CD4-positive, alpha-beta T cell treated with Interleukin-4 for 4 hours (primary cell): ENCODE measurements at regions not wholly inside any gene's neighbourhood (a gene's known extent, or its start where the extent isn't known, plus 50 kb on each side); places are given as distances from the start of the nearest gene placed in this dataset.
A peak's percentile ranks its signal among the peaks of the same experiment; 100 is the strongest.

Experiments
- DNase-seq: peaks from one replicate; pipeline ENCODE4 v3.0.0-alpha.2; 2020

DNA sequence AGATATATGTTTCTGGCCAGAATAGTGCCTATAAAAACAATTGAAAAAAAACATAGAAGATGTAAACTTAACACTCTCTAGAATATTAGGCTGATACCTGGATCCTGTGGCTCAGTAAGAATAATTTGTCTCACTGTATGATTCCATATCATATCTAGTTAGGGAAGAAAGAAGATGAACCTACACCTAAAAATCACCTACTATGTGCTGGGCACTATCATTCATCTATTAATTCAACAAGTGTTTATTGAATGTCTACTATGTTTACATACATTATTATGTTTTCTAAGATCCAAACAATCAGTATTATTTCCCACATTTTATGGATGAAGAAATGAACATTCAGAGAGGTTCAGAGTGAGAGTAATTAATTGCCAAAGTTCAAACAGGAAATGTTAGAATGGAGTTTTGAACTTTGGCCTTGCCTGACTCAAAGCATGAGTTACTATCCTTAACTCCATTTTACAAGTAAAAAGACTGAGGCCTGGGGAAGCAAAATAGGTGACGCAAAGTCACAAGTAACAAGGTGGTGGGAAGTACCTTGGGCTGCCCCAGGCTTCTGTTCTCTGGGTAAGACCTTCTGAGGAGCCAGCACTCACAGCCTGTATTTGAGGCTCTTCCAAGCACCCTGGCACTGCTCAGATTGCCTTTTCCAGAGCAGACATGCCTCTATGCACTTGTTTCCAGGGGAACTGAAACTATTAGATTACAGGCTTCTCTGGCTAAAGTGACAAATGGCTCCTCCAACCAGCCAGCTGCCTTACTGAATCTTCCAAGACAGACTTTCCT, 111.1 kb upstream of the ACSL4 start:
- no peak for DNase-seq

DNA sequence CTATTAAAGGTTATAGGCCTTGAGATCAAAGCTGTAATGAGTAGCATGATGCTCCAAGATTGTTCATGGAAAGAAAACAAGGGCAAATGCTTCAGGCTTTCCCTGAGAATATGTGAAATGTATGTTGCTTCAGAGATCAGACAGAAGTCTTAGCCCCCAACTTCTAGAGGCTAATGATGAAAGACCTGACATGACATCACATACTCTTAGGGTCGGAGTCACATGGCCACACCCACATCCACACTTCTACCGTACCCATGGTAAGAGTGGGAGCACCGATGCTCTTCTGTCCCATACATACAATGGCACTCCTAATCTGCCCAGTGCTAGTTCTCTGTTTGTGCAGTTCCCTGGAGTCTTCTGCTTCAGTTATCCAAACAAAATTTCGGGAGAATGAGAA, 111.9 kb upstream of the ACSL4 start:
- no peak for DNase-seq

DNA sequence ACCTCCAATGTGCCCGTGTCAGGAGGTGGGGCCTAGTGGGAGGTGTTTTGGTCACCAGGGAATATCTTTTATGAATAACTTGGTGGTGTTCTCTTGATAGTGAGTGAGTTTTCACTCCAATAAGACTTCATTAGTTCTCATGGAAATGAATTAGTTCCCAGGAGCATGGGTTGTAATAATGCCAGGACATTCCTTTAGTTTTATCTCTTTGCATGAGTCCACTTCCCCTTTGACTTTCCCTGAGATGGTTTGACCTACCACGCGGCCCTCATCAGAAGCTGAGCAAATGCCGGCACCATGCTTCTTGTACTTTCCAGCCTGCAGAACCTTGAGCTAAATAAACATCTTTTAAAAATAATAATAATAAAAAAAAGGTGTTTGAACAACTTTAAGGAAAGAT, 112.9 kb upstream of the ACSL4 start:
- DNase-seq: no peak

DNA sequence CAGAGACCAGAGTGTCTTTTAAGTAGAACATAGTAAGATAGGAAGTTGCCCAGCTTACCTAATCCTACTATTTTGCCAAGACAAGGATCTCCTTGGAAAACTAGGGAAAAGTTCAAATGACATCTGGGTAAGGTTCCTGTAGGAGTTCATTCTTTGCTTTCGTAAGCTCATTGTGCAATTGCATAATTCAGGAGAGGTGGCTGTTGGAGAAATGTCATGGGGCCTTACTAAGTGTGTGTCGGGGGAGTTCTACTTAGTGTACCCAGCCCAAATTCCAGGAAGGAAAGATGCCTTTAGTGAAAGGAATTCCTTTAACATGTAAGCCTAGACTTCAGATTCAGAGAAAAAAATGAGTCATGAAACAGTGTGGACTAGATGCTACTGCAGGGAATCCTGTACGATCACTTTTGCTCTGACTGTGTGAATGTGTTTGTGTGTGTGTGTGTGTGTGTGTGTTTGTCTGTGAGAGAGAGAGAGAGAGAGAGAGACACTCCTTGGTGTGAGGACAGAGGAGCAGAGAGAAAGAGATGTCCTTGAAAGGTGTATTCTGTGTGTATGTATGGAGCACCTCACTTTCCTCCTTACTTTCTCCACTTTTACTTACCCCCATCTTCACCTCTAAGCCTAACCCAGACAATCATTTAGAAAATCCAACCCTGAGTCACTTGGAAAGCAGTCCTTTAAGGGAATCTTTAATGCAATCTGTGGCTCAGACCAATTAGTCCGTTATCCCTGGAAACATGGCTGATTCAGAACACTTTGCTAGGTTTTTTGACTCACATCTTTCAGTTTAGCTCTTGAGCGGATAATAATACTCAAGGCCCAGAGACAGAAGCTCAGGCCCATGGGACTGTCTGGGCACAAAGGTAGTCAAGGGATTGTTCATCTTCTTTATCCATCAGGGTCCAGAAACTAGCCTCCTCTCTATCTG, 114.5 kb upstream of the ACSL4 start:
- DNase-seq: no peak

DNA sequence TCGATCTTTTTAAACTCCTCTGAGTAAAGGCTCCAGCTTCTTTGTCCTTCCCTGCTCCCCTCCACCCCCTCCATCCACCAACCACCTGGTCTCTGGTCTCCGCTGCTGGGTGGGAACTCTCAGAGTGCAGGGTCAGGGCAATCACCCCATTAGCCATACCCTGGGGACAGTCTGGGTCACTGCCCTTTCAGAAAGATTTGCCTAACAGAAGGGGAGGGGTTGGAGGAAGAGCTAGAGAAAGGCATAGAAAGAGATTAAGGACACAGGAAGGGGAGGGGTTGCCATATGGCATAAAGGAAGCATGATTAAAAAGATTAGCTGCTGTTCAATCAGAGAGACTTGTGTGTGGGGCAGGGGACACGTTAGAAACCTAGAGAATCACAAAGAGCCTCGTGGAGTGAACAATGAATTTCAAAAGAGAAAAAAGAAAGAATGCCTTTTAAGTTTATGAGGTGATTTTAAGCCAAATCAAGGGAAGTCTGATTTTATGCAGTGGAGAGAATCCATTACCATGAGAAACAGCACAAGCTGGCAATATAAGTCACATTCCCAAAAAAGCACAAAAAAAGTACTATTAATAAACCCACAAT, 115.5 kb upstream of the ACSL4 start:
- DNase-seq: no peak

DNA sequence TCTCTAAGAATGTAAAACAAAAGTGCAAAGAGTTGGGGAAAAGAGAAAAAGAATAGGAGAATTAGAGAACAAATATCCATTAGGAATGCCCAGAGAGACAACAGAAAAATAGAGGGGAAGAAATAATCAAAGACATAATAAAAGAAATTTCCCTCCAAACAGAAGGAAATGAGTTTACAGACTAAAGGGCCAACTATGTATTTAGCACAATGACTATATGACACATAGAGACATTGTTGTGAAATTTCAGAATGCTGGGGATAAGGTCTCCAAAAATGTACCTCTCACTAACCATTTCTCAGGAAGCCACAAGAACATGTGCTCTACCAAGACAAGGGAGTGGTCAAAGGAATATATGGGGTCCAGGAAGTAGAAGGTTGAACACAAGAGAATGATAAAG, 121.0 kb upstream of the ACSL4 start:
- DNase-seq: no peak

DNA sequence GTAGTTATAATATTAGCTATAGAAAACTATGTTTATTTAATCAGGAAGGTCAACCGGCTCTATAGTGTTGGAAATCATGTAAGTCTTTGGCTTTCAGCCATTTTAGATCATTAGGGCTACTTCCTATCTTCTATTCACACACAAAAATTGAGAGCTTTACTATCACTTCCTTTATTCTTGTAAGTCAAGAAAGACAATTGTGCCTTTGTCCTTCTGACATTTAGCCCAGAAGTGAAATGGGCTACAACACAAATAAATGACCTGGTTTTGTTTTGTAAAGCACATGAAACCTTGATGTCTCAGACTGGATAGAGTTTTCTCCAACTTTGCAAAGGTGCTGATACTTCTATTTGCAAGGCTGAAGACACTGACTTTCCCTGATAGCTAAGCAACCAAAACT, 122.4 kb upstream of the ACSL4 start:
- no peak for DNase-seq

DNA sequence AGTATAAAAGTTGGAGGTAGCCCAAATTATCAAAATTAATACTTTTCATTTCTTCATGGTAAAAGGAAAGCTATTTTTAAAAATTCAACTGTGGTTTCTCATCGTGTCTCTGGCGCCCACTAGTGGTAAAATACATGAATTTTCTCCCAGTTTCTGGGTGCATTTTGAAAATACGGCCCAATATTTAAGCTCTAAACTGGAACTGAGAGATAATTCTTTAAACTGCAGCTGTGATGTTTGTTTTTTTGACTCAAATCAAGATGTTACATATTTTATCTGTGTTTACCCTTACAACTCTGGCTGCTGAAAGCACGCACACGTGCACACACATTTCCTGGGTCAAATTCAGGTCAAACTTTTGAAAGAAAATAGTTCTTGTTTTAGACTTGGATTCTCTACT, 123.9 kb upstream of the ACSL4 start:
- peak; percentile 34 for DNase-seq

DNA sequence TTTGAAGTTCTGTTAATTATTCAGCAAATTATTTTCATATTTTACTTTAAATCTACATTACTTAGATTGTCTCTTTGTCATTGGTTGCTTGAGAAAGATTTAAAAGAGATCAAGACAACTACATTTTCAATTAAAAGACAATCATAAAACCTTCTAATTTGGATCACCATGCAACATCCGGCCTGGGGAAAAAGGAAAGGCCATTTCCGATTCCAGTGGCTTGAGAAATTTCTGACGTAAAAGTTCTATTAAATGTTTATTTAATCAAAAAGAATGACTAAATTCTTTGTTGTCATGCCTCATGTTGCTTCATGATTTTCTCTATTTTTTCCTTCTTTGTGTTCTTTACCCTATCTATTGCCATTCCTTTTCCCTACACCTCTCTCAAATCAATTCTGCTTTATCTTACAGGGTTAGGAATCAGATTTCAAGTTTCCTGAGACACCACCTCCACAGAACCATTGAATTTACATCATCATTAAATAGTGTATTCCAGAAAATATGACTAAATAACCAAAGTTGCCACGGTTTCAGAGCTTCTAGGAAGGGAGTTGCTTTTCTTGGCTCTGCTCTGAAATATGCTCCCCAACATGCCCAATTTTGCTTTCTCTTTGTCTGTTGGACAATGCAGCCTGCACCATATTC, 124.6 kb upstream of the ACSL4 start:
- DNase-seq: no peak

DNA sequence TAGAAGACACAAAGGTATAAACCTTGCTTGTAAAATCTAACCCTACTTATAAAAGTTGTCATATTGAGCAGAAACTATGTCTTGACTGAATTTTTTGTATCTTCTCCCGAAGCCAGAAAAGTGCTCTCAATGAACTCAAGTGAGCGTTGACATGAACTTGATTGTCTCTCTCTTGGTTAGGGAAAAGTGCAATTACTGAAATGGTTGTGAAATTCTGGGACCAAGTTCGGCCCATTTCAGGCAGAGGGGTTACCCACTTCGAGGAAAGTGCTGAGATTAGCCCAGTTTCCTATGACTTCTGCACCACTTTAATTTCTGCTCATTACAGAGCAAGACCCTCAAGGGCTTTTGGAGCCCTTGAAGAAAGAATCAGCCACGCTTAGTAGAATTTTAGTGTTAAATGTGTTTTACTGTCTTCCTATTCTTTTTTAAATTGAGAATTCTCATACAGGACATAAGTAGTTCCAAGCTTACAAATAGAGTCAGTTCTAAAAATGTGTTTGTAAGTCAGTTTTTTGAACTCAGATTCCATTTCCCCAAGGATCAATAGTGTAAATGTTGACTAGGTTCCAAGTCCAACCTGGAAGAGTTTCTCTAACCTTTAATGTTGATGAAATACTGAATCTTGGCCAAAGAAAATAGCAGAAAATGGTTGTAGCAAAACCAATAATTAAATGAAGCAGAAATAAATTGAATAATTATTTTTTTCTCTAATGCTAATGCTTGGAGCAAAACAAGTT, 125.7 kb upstream of the ACSL4 start:
- DNase-seq: no peak

DNA sequence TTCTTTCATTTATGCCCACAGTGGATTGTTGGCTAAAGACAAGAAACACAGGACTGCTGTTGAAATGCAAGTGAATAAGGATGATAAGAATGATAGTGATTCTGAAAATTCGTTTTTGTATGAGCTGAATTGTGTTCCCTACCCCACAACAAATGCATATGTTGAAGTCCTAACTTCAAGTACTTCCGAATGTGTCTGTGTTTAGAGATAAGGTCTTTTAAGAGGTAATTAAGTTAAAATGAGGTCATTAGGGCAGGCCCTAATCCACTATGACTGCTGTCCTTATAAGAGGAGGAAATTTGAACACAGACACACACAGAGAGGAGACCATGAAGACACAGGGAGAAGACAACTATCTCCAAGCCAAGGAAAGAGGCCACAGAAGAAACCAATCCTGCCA, 126.6 kb upstream of the ACSL4 start:
- no peak for DNase-seq

DNA sequence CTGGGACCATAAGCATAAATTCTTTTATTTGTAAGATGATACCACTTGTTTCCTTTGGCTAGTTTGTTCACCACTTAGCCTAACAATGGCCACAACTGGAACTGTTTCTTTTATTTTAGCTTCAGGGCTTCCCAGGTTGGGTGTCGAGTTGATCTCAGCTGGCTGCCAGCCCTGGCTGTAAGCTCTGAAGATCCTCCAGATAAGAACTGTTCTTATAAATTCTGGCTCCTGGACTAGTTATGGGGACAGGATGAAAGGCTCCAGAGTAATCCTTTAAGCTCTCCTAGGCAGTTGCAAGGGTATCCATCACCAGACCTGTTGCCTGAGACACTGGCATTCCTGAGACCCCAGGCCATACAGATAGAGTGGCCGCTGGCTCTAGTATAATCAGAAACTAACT, 129.4 kb upstream of the ACSL4 start:
- DNase-seq: no peak

DNA sequence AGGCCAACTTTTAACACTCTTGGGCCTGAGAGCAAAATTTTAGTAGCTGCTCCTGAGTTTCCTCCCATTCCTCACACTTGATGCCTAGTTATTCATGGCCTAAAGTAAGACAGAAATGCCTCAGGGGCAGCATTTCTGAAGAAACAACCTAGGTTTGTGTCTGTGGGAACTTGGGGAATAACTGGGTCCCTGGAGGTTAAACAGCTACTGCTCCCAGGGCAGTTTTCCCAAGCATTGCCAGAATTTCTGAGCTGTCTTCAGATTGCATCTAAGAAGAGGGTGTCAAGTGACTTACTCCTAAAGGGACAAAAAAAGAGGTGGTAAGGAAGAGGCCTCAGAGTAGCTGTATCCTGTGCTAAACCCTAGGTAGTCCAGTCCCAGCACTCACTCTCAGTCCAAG, 130.8 kb upstream of the ACSL4 start:
- no peak for DNase-seq

DNA sequence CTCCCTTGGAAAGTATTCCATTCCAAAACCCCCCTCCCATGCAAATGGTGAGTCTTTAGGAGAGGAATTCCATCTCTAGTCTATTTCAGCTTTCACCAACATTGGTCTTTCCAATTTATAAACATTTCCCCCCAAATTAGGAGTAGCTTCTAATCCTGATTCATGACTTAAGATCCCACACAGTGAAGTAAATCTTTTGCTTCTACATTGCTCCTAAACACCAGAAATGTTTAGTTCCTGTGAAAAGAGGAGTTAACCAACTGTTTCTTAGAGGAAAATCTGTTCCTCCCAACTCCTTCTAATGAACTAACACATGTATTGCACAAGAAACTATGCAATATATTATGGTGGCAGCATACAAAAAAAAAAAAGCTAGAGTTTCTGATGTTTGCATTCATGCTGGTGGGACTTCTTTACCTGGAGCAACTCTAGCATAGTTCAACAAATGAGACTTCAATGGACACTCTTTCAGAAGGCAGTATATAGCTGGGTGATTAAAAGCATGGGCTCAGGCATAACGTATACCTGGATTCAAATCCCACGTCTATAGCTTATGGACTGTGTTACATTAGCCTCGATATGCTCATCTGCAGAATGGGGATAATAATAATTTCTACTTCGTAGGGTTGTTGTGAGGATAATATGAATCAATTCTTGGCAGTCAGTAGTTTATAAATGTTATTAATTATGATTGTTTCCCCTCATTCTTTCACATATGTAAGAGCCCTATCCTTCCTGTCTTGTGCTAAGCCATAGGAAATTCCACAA, 131.6 kb upstream of the TMEM164 start:
- no peak for DNase-seq

DNA sequence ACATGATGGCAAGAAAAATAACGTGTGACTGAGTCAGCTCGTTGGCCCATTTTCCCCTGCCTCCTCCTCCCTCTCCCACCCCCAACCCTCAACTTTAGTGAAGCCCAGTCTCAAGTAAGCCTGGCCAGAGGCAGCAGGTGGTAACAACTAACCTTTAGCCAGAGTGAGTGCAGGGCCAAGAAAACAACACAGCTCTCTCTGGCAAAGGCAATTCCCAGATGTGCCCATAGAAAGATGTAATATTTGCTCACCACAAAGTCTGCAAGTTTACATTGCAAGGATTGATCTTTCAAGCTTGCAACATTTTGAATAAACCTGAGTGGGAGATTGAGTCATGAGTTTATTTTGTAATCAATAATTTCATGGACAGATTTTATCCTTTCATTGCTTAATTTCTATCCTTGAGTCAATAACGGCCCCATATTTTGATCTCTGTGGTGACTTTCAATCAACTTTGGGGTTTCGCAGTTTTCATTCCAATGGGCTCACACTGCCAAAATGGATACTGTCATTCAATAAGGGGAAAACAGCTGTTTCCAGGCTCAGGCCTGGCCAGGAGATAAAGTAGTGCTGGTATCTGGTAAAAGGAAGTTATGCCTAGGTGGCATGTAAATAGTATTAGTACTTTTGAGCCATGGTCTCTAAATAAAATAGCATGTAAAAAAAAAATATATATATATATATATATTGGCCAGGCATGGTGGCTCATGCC, 130.7 kb upstream of the TMEM164 start:
- DNase-seq: no peak

DNA sequence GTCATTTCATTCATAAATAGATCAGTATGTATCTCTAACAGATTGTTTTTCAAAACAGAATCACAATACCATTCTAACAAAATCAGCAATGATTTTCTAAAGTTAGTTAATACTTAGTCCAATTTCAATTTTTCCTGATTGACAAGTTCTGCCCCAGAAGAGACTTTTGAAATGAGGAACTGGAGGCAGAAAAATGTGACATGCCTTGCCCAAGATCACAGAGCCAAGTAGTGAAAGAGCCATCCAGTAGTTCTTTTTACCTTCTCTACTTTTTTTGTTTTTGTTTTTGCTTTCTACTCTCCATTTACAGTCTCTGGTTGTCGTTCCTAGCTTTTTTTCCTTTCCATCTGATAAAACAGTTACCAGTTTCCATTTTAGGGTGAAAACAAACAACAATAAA, 129.3 kb upstream of the TMEM164 start:
- DNase-seq: no peak

DNA sequence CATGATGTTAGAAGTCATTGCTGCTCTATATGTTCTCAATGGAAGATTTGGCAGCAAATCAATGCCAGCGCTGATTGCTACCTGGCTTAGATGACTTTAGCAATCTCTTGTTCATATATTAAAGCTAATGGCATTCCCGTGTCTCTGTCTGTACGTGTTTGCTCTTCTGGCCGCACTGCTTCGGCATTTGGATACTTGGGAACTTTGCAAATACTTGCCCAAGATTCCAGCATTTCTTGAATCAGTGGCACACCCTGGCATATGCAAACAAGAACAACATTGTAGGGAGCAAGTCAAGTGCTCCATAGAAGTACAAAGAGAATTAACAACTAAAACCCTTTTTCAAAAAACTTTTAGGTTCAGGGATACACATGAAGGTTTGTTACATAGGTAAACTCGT, 128.9 kb upstream of the TMEM164 start:
- no peak for DNase-seq

DNA sequence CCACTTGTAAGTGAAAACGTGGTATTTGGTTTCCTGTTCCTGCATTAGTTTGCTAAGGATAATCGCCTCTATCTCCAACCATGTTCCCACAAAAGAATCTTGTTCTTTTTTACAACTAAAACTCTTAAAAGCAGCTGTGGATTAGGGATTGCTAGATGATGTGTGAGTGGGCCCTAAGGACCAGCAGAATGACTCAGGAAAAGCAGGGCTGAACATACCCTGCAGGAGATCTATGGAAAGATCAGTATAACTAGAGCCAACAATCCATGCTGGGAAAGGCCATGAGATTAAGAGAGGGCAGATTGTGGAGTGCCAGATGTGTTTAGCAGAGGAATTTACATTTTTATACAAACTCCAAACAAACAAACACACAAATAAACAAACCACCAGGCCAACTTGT, 128.4 kb upstream of the TMEM164 start:
- DNase-seq: no peak

DNA sequence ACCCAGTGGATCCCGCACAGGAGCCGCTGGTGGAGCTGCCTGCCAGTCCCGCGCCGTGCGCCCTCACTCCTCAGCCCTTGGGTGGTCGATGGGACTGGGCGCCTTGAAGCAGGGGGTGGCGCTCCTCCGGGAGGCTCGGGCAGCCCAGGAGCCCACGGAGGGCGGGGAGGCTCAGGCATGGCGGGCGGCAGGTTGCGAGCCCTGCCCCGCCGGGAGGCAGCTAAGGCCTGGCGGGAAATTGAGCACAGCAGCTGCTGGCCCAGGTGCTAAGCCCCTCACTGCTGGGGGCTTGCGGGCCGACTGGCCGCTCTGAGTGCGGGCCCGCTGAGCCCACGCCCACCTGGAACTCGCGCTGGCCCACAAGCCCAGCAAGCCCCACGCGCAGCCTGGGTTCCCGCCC, 127.1 kb upstream of the TMEM164 start:
- no peak for DNase-seq

DNA sequence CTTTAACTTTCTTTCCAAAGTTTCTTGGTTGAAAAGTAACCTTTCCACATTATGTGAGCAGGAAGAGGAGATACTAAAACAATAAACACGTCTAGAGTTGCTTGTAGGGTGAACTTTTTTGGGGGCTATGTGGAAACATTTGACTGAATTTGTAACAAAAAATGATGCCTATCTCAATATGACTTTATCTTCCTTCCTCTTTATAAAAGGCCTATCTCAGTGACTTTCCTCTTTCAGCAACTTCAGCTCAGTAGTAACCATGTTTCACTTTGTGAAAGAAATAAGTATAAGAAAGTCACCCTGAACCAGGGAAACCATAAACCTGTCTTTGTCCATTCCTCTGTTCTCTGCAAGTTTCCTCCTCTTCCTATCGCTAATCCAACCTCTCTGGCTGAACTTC, 124.7 kb upstream of the TMEM164 start:
- DNase-seq: no peak

DNA sequence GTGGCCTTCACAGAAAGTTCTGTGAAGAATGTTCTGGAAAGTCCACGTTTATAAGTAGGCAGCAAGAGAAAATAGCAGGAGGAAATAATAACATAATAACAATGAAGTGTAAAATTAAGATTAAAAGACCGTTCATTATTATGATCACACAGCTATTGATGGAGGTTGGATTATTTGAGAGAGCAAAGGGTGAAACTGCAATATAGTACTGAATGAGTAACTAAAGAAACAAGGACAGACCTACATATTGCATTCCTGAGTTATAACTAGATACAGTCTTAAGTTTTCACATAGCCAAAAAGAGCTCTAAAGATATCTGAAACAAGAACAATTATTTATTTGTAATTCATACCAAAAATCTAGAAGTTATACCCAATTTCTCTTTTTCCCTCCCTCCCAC, 122.9 kb upstream of the TMEM164 start:
- no peak for DNase-seq
